ENCODE measurements at regions not wholly inside any gene's neighbourhood (a gene's known extent, or its start where the extent isn't known, plus 50 kb on each side); places are given as distances from the start of the nearest gene placed in this dataset.

GRCh38 chr5:72721844-72722243, 94.6 kb upstream of the TNPO1 start:
- ChIA-PET POLR2A (ENCODE audit: unreplicated experiment) (no interaction called here), CTCF (no interaction called here)
- no peak overlapping the region for H3K27ac ChIP-seq (ENCODE audit: insufficient read depth, low read length)
- H3K4me1 ChIP-seq (ENCODE audit: control insufficient read depth, insufficient read depth, low read length) = no peaks in the 10 kb centered on the region; the same call in 1 of the 2 replicates
- no peak overlapping the region for H3K4me3 ChIP-seq (ENCODE audit: insufficient read depth, low read depth, low read length)
- in situ Hi-C loops (cut with MboI; ENCODE audit: low sequenced_read_pairs) = no loop called here
- no peak overlapping the region for H4K5ac ChIP-seq (ENCODE audit: low read depth, low read length)
- no peak for ATAC-seq (ENCODE audit: low read depth)
- H3K9ac ChIP-seq (ENCODE audit: low read depth, low read length) = no peak overlapping the region
- WGBS, 2 experiments (ENCODE audit: extremely low coverage in 2 of 2, insufficient read length in 1 of 2) = no CpG with 5 or more reads among the region's 2 CpGs
- H2AK9ac ChIP-seq (replicated peaks; ENCODE audit: low read depth, low read length, poor library complexity) = no peak overlapping the region
- no peak overlapping the region for H3K23ac ChIP-seq (ENCODE audit: low read depth, low read length)
- no peak overlapping the region for H3K4ac ChIP-seq (ENCODE audit: low read depth, low read length)
- no peak overlapping the region for H3K18ac ChIP-seq (ENCODE audit: low read depth, low read length)
- no peaks in the 10 kb centered on the region for H4K20me1 ChIP-seq (ENCODE audit: insufficient read depth, low read length)
- TF ChIP-seq NFE2L2 (IDR thresholded peaks at IDR 0.05; ENCODE audit: low read depth, low read length) = no peak
- TF ChIP-seq CTCF (conservative IDR thresholded peaks at IDR 0.05; ENCODE audit: low read depth, low read length) = no peak
- no peak for TF ChIP-seq CEBPB (IDR thresholded peaks at IDR 0.05; ENCODE audit: low read depth, low read length)
- TF ChIP-seq POLR2A (IDR thresholded peaks at IDR 0.05; ENCODE audit: low read depth, low read length) = no peak
- no peak for TF ChIP-seq MAZ (IDR thresholded peaks at IDR 0.05; ENCODE audit: borderline replicate concordance, low read depth, low read length)
- H3K36me3 ChIP-seq (ENCODE audit: control insufficient read depth, insufficient read depth, low read length) = no peaks in the 10 kb centered on the region
- H2BK120ac ChIP-seq (ENCODE audit: low read depth, low read length) = no peak overlapping the region
- no peak overlapping the region for H2BK15ac ChIP-seq (ENCODE audit: low read depth, low read length)
- H2BK20ac ChIP-seq (ENCODE audit: low read depth, low read length) = no peak overlapping the region
- no peaks in the 10 kb centered on the region for H3K9me3 ChIP-seq (ENCODE audit: control insufficient read depth, insufficient read depth, low read length)
- BruUV-seq (replicated peaks) = no TSS peak
- H3K4me2 ChIP-seq (ENCODE audit: low read depth, low read length) = no peak overlapping the region
- no peak overlapping the region for H4K8ac ChIP-seq (ENCODE audit: low read depth in 2 of 2, low read length in 2 of 2)
- H3K14ac ChIP-seq (replicated peaks; ENCODE audit: low read depth, low read length) = no peak overlapping the region
- no peak for DNase-seq
- H3K27me3 ChIP-seq (ENCODE audit: control insufficient read depth, insufficient read depth, low read length) = peaks cover 3% of the 10 kb centered on the region; the same call in 1 of the 2 replicates
- intact Hi-C loops (cut with micrococcal nuclease) = no loop called here
- H3K56ac ChIP-seq (ENCODE audit: extremely low read depth, insufficient read depth, low read length) = no peak overlapping the region
- H2AFZ ChIP-seq (replicated peaks; ENCODE audit: low read length, poor library complexity) = no peak overlapping the region
- no peak overlapping the region for H4K91ac ChIP-seq (ENCODE audit: insufficient read depth, low read depth, low read length)
- H2BK5ac ChIP-seq (ENCODE audit: low read depth, low read length, poor library complexity, severe bottlenecking) = no peak overlapping the region
- dilution Hi-C loops (cut with HindIII; ENCODE audit: low sequenced_read_pairs, unreplicated experiment) = no loop called here
- no peaks in the 10 kb centered on the region for H3K9me1 ChIP-seq (ENCODE audit: insufficient read depth, low read length)
- no peaks in the 10 kb centered on the region for H3K79me1 ChIP-seq (ENCODE audit: low read depth in 1 of 2, low read length in 2 of 2)
- H2AK5ac ChIP-seq (ENCODE audit: low read depth, low read length) = no peak overlapping the region
